ENCODE measurements at regions not wholly inside any gene's neighbourhood (a gene's known extent, or its start where the extent isn't known, plus 50 kb on each side); places are given as distances from the start of the nearest gene placed in this dataset.

GRCh38 chr13:65159803-65160202 is 2070.3 kb downstream of the PCDH9 start:
- H3K4me3 ChIP-seq (replicated peaks in 1 of 3; ENCODE audit: insufficient read depth in 1 of 3, low read depth in 1 of 3, low read length in 3 of 3) = no peak overlapping the region
- no peak overlapping the region for H2AFZ ChIP-seq (ENCODE audit: low read depth, low read length)
- DNase-seq (ENCODE audit: low read depth, low spot score) = no peak
- no peaks in the 10 kb centered on the region for H3K9me1 ChIP-seq (replicated peaks; ENCODE audit: control insufficient read depth, extremely low read depth, insufficient read depth, low read length)
- FAIRE-seq = no peak
- no peaks in the 10 kb centered on the region for H4K20me1 ChIP-seq (replicated peaks; ENCODE audit: control insufficient read depth, extremely low read depth, insufficient read depth, low read length)
- intact Hi-C loops (cut with micrococcal nuclease) (no loop called here), dilution Hi-C loops (cut with MboI; ENCODE audit: extremely low pct_ligation_motif_present, low sequenced_read_pairs) (no loop called here)
- CTCF ChIA-PET = no interaction called here
- no peaks in the 10 kb centered on the region for H3K79me2 ChIP-seq (ENCODE audit: control insufficient read depth, insufficient read depth, low read length)
- no peak overlapping the region for H3K4me2 ChIP-seq (ENCODE audit: insufficient read depth, low read length)
- H3K4me1 ChIP-seq (ENCODE audit: control insufficient read depth, extremely low read depth, insufficient read depth, low read length) = peaks cover 7% of the 10 kb centered on the region
- no peak overlapping the region for H3K9ac ChIP-seq (replicated peaks; ENCODE audit: extremely low read depth, insufficient read depth, low read length)
- H3K27ac ChIP-seq (ENCODE audit: insufficient read depth, low read depth, low read length) = no peak overlapping the region
- TF ChIP-seq MAX (IDR thresholded peaks at IDR 0.05; ENCODE audit: insufficient read depth, insufficient read length) = no peak
- no peak for TF ChIP-seq JUN (IDR thresholded peaks at IDR 0.05; ENCODE audit: borderline replicate concordance, insufficient read depth, insufficient read length, low read depth)
- TF ChIP-seq CTCF (IDR thresholded peaks at IDR 0.05; ENCODE audit: extremely low read depth in 1 of 2, insufficient read depth in 1 of 2, low read depth in 1 of 2, low read length in 2 of 2) = no peak
- TF ChIP-seq MYC (IDR thresholded peaks at IDR 0.05; ENCODE audit: low read depth, low read length) = no peak
- no peak for TF ChIP-seq POLR2AphosphoS5 (IDR thresholded peaks at IDR 0.05; ENCODE audit: insufficient read depth, low read depth, low read length)
- TF ChIP-seq EZH2 (IDR thresholded peaks at IDR 0.05; ENCODE audit: borderline replicate concordance, low read depth, low read length, severe bottlenecking) = no peak
- TF ChIP-seq POLR2A (IDR thresholded peaks at IDR 0.05; ENCODE audit: low read depth, low read length) = no peak
- no peak for TF ChIP-seq GATA2 (IDR thresholded peaks at IDR 0.05; ENCODE audit: insufficient read depth, insufficient read length, low read depth, low read length)
- TF ChIP-seq FOS (IDR thresholded peaks at IDR 0.05; ENCODE audit: borderline replicate concordance, insufficient read depth, low read length) = no peak
- H3K9me3 ChIP-seq (replicated peaks; ENCODE audit: control insufficient read depth, insufficient read depth, low read length) = no peaks in the 10 kb centered on the region
- no peaks in the 10 kb centered on the region for H3K27me3 ChIP-seq (ENCODE audit: control insufficient read depth in 2 of 2, insufficient read depth in 2 of 2, low read length in 2 of 2)
- no TSS peak for BruUV-seq (replicated peaks)
- H3K36me3 ChIP-seq (ENCODE audit: control insufficient read depth in 2 of 2, extremely low read depth in 1 of 2, insufficient read depth in 2 of 2, low read length in 2 of 2) = no peaks in the 10 kb centered on the region
- POLR2A ChIA-PET = no interaction called here

Measured in endothelial cell of umbilical vein (primary cell).